CD4-positive, alpha-beta T cell treated with Interleukin-4 for 4 hours (primary cell): ENCODE measurements at regions not wholly inside any gene's neighbourhood (a gene's known extent, or its start where the extent isn't known, plus 50 kb on each side); places are given as distances from the start of the nearest gene placed in this dataset.
"Not testable (repeated sequence)": the region's sequence is repeated elsewhere in the genome, so short reads cannot be mapped to it uniquely, and the experiment has no call there.

Experiments
- DNase-seq: peaks from one replicate; pipeline ENCODE4 v3.0.0-alpha.2; 2020

DNA sequence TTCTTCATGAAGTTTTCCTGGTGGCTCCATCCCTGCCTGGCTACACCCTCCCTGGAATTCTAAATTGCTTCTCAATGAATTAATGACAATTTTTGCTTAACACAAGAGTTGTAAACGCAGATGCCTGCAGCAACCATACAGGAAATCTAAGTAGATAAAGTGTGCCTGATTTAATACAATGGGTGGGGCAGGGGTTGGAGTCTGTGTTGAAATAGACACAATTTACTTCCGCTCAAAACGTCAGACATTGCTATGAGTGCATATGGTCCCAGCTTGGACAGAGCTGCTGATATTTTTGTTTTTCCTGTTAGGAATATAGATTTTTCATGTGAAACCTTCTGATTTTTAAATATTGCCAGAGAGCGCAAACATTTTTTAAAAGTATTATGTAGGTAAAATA, 1235.0 kb upstream of the SORCS1 start:
- no peak for DNase-seq

DNA sequence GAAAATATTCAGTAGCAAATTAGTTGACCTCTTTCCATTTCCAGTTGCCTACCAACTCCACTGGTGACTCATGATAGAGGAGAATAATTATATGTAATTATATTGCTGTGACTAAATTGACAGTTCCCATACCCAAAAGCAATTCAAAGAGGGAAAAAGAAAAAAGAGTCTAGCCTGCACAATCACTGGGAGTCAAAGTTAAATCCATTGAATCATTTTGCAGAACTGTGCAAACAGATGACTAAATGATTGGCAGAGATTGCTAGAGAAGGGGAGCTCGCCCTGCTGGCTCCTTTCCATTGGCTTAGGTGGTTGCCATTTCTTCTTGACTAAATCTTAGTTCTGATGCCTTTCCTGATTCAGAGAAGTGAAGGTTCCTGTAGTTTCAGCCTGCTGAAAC, 1228.6 kb upstream of the SORCS1 start:
- DNase-seq: no peak

DNA sequence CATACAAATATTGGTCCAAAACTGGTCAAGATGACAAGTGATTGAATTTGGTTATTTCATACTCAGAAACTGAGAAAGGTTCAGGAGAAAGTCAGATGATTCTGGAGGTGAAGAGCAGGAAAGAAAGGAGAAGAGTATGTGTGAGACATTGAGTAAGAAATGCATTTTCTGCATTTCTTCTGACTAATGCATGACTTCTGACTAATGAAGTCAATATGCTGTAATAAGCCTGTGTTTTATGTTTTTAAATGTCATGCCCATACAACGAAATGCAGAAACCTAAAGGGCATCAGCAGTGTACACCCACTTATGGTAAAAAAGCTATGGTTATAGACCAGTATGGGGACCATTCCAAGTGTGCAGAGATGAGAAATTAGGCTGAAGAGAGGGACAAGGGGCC, 1227.8 kb upstream of the SORCS1 start:
- no peak for DNase-seq

DNA sequence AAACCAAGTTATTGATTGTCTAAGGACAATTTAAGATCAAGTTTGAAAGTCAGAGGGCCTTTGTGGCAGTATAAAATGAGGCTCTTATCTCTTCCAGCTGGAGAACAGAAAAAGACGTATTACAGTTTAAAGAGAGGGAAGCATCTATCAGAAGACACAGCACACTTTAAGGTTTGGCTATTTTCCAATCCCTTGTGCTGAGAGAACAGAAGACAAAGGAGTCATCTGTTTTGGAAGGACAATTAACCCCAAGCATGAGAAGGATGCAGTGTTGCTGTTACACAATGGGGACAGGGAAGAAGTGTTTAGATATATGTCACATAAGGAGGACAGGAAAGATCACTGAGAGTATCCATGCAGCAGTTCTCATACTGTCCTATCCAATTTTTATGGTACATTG, 1224.2 kb upstream of the SORCS1 start:
- no peak for DNase-seq

DNA sequence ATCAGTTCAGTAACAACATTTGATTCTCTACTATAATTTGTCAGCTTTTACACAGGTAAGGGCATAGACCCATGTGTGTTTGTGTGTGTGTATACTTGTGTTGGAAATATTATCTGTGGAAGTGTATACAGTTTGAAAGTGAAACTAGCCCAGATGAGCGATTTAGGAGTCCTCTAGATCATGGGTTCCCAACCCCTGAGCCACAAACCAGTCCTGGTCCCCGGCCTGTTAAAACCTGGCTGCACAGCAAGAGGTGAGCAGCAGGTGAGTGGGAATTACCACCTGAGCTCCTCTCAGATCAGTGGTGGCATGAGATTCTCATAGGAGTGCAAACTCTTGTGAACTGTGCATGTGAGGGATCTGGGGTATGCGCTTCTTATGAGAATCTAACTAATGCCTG, 1221.5 kb upstream of the SORCS1 start:
- DNase-seq: no peak

DNA sequence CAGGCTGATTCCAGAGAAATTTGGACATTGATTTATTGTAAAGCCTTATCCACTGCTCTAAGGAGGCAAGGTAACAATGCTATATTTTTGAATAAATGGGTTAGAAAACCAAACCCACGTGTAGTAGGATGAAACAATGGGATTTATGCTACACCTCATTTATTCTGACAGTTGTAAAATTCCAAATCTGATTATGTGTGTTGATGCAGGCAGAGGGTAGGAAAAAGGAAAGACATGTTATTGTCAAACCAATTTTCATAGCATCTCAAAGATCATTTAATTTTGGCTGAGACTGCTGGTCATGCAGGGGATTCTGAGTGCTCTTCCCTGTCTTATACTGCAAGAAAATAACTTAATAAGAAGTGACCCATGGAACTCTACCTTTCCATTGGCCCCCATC, 1219.9 kb upstream of the SORCS1 start:
- no peak for DNase-seq

DNA sequence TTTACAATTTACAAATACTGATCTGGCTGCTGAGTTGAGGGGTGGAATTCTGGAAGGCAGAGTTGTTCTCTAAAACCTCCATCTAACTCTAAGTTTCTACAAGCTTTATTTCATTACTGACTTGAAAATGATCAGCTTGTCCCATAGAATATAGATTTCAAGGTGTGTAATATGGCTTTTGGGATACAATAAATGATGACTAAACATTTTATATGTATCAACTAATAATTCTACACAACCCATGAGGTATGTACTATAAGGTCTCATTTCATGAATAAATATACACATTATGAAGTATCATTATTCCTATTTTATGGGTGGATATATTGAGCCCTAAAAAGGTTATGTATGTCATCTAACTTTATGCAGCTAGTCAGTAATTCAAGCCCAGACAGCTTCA, 1214.3 kb upstream of the SORCS1 start:
- no peak for DNase-seq

DNA sequence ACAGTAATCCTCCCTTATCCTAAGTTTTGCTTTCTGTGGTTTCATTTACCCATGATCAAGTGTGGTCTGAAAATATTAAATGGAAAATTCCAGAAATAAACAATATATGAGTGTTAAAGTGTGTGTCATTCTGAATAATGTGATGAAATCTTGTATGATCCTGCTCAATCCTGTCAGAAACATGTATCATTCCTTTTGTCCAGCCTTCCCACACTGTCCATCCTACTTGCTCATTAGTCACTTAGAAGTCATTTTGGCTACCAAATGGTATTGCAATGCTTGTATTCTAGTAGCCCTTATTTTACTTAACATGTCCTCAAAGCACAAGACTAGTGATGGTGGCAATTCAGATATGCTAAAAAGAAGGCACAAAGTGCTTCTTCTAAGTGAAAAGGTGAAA, 1211.2 kb upstream of the SORCS1 start:
- no peak for DNase-seq

DNA sequence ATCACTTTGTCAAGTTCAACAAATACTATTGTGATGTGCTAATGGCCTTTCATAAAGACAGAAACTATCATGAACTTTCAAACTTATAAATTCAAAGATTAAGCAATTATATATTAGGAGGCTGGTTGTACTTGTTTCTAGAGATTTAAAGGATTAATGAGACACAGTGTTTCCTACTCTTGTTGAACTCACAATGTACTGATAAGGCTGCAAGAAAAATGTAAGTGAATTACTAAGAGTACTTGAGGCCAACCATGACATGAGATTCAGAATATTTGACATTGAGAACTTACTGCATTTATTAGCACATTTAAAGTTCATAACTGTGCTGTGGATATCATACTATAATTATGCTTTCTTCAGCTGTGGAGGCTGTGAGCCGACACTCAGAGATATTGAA, 1210.5 kb upstream of the SORCS1 start:
- DNase-seq: no peak

DNA sequence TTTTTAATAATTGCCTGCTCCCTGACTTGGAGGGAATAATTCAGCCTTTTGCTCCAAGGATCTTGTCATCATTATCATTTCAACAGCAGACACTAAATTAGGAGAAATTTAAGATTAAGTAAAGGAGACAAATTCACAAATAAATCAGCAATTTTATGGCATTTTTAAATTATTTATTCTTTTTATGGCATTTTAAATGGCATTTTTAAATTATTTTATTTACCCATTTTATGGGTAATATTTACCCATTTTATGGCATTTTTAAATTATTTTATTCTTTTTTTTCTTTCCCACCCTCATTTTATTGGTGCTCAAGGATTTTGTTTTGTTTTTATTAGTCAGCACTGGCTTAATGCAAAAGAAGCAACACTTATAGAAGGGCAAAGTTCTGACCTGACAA, 1201.0 kb upstream of the SORCS1 start:
- DNase-seq: no peak

DNA sequence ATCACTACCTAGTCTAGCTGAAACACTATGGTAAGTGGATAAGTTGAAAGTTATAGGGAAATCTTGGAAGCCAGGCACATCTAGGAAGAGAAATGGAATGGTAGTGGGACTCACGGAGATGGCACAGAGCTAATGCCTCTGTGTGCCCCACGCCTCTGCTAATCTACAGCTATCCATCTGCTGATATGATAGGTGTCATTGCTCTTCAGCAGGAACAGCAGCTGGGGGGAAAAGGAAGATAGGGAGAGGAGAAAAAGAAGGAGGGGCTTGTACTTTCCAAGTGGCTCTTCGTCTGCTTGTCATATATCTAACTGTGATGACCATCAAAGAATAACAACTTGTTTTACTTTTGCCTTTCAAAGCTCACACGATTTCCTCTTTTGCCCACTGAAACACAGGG, 1199.1 kb upstream of the SORCS1 start:
- DNase-seq: no peak

DNA sequence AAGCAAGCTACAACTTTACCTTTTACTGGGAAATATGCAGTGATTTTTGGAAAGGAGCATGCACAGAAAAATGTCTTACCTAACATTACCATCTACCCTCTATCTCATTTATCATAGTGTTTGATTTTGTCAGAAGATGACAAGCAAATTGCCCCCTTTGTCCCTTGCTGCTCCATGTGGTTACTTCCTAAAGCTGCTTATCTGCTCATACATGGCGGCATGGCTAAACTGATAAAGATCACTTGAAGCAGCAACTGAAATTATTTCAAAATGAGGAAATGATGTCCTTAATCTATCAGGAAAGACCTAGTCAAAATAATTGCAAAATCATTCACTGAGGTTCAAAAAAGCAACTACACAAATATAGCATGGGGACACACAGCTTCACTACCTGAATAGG, 1198.5 kb upstream of the SORCS1 start:
- no peak for DNase-seq

DNA sequence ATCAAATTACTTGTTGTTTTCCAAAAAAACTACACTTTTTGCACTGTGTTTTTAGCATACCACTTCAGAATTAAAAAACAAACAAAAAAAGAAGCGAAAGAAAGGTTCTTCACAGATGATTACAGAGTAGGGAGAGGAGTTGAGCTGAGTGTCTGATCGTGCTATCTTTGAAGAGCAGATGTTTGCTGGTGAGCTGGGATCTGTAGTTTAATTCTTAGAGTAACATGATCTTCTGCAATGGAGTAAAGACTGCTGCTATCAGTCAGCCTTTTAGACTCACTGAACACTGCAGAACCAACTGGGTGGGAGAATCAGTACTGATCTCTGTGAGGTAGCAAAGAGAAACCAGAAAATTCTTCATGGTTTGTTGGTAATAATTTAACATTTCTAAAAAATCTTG, 1197.8 kb upstream of the SORCS1 start:
- DNase-seq: no peak

DNA sequence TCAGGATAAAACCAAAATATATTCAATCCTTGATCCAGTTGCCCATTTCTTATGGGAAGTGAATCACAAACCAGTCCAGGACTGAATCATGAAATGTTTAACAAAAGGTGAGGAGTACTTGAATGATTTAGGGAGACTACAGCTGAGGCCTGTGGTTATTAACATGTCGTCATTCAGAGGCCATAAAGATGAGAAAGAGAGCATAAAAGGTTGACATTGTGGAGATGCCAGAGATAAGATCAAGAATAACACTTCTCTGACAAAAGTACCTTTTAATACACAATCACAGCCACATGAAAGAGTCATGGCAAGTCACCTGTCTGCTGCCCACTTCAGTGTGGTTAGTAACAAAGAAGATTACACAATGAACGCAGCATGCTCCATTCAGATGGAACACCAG, 1195.7 kb upstream of the SORCS1 start:
- no peak for DNase-seq

DNA sequence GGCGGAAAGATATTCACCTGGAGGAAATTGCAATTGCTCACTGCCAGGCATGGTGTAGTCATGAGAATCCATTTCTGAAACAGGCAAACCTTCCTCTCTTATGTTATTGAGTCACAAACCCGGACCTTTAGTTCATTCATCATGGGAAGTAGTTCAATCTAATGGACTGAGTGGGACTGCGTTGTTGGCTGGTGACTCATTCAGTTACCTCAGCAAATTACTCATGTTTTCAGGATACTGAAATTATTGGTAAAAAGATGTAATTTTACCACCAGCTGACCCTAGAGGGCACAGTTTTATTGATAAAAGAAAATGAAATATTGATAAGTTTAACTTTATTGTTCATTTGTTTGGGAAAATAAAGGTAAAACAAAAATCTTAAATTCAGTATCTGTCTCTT, 1194.4 kb upstream of the SORCS1 start:
- no peak for DNase-seq

DNA sequence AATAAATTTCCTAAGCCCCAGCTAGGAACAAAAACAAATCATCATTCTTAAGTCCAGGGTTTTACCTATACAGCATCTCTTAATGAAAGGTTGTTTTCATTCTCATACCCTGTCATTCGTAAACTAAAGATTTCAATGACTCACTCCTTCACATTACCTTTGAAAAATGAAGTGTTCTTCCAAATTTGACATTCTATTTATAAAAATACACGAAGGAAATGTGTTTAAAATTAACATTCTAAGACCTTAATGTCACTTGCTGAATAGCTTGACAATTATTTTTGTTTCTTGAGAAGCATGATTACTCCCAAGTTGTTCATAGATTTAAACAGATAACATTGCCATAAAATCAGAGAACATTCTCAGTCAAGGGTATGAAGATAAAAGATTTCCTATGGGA, 1188.3 kb upstream of the SORCS1 start:
- no peak for DNase-seq

DNA sequence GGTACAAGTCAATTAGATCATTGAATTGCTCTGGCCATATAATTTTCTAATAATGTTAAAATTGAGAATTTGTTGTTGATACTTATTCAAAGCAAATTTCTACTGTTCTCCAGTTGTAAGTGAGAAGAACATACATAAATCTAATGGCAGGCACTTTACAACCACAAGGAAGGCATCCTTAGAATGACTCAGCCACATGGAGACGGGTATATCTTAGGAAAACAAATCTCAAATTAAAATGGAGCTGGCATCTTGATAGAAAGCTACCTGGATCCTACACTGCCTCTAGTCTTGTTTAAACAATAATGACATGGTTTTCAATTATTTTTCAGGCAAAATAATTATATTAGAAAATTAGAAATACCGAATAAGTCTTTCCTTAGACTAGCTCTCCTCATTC, 1183.7 kb upstream of the SORCS1 start:
- DNase-seq: no peak

DNA sequence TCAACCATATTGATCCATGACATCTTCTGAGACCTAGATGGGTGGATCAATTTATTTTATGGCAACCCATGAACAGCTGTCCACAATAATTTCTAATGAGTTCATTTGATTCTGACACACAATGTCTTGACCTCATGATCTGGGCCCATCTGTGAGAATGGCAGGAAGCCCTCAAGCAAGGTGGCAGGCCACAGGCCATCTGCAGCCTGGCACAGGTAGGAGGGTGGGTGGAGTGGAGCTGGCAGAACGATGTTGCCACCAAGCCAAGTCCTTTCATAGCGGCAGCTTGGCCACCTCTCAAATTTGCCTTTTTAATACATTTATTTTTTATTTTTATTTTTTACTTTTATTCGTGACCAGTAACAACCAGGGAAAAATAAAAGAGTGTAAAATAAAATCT, 1181.6 kb upstream of the SORCS1 start:
- no peak for DNase-seq

DNA sequence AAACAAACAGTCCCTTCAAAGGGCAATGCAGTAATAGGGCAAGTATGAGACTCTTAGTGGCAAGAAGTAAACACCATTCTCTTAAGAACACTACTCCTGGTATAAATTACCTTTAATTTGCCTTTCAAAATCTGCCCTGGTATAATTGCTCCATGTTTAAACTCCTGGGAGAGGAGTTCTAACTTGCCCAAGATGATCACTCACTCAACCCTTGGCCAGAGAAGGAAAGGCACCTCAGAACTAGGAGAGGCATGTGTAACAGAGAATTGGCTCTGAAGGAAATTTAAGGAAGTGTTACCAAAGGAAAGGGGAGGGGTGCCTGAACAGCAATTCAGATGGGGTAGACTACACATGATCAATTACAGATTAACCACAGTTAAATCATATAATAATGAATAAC, 1173.6 kb upstream of the SORCS1 start:
- DNase-seq: no peak

DNA sequence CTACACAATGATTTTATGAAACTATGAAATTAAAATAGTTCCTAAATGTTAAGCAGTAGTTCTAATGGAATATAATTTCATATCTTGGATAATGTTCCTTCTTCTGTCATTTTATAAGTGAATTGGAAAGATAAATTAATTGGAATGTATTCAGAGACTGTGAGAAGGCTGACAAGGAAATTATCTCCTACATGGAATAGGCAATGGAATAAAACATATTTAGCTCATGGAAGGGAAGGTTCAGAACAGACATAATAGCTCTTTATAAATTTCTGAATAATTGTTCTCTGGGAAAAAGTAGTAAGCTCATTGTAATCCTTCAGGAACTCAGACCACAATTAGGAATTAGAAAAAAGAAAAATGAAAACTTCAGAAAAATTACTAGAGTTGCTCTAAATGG, 1172.3 kb upstream of the SORCS1 start:
- DNase-seq: no peak

DNA sequence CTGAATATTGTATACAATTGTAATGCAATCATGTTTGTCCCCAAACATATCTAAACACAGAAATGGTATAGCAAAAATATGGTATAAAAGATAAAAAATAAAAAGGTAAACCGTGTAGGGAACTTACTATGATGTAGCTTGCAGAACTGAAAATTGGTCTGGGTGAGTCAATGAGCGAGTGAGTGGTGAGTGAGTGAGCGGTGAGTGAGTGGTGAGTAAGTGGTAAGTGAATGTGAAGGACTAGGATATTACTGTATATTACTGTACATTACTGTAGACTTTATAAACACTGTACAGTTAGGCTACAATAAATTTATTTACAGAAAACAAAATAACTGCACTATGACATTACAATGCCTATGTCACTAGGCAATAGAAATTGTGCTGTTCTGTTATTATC, 1163.2 kb upstream of the SORCS1 start:
- DNase-seq: no peak

DNA sequence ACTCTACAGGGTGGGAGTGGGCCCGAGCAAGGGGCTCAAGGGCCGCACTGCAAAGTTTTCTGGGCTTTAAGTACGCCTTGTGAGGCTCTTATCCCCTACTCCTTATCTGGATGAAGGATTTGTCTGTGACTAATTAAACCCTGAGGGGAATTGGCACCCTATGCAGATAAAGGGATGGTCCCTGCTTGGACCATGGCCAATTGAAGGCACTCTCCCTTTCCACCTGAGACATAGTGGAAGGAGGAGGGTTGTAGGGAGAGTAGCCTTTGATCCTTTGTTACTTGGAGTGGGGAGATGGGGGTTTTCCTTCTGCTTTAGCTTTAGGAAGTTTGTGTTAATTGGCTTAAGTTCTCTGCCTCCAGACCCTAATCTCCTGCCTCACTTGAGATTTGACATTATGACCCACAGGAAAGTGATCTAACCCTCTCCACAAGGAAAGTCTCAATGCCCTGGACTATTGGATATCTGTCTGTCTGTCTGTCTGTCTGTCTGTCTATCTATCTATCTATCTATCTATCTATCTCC, 1158.8 kb upstream of the SORCS1 start:
- no peak for DNase-seq

DNA sequence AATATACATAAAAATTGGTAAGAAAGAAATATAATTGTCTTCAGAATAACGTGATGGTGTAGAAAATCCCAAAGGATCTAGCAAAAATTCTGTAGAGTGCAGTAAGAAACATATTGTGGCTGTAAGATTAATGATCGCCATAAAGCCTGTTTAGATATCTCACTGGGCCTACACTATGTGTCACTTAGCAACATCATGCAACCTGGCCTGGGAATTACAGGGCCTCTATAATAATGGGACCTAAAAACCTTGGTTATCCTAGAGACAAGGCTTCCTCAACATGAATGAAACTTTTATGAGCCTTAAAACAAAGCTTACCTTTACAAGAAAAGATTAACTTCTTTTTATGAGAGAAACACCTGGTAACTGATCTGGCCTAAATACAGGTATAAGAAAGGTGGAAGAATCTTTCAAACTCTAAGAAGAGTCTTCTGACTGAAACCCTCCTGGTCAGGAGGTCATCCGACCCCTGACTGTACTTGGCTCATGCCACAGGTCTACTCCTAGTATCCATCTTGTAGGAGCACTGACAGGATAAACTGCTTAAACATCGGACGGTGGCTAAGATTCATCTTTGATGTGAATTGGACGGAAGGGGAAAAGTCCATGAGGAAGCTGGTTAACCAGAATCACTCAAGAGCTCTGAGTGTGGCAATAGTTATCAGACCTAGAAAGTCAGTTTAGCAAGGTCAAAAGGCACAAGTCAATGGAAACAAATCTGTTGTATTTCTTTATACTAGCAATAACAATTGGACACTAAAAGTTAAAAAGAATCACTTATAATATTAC, 1155.1 kb upstream of the SORCS1 start:
- DNase-seq: no peak

DNA sequence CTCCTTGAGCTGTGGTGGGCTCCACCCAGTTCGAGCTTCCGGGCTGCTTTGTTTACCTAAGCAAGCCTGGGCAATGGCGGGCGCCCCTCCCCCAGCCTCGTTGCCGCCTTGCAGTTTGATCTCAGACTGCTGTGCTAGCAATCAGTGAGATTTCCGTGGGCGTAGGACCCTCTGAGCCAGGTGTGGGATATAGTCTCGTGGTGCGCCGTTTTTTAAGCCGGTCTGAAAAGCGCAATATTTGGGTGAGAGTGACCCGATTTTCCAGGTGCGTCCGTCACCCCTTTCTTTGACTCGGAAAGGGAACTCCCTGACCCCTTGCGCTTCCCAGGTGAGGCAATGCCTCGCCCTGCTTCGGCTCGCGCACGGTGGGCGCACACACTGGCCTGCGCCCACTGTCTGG, 1151.1 kb upstream of the SORCS1 start:
- not testable (repeated sequence) for DNase-seq

DNA sequence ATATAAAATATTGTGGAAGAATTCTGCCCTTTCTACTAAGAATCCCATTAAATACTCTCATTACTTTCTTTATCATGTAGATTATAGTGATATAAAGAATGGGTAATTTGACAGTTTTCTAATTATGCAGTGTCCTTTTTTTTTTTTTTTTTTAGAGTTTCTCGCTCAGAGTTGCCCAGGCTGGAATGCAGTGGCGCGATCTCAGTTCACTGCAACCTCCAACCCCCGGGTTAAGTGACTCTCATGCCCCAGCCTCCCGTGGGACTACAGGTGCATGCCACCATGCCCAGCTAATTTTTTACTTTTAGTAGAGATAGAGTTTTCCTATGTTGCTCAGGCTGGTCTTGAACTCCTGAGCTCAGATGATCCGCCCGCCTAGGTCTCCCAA, 1143.4 kb upstream of the SORCS1 start:
- DNase-seq: no peak
